Lung (tissue), 11 donors: ENCODE measurements at regions not wholly inside any gene's neighbourhood (a gene's known extent, or its start where the extent isn't known, plus 50 kb on each side); places are given as distances from the start of the nearest gene placed in this dataset.

Experiments used
- ATAC-seq: fragments of 200-7000 bp; cut with Tn5 transposase; one replicate; pipeline ENCODE4 v1.9.1; 2020; ENCODE audit warnings: moderate number of reproducible peaks; ENCODE audit not compliant: insufficient read depth, low FRiP score
- DNase-seq, 3 donors: peaks; one replicate each; pipeline ENCODE4 v3.0.0-alpha.2; 2013 to 2017
- H3K27ac ChIP-seq, 2 donors: one replicate each; pipeline ENCODE4 v1.5.1; 2013; ENCODE audit warnings: mild to moderate bottlenecking in 2 of 2, moderate library complexity in 2 of 2, control low read depth in 1 of 2, inconsistent platforms in 1 of 2, low read depth in 1 of 2, low read length in 1 of 2
- H3K27me3 ChIP-seq, 3 donors: one replicate each; pipeline ENCODE4 v1.5.1; 2013; ENCODE audit warnings: low read length in 2 of 3; ENCODE audit not compliant: control insufficient read depth in 3 of 3, insufficient read depth in 3 of 3
- H3K36me3 ChIP-seq, 4 donors: one replicate each; pipeline ENCODE4 v1.5.1; 2013; ENCODE audit warnings: low read length in 4 of 4, mild to moderate bottlenecking in 1 of 4, moderate library complexity in 1 of 4; ENCODE audit not compliant: control insufficient read depth in 4 of 4, insufficient read depth in 4 of 4
- H3K4me1 ChIP-seq, 5 donors: one replicate each; pipeline ENCODE4 v1.5.1; 2013; ENCODE audit warnings: low read length in 5 of 5, mild to moderate bottlenecking in 2 of 5, moderate library complexity in 1 of 5; ENCODE audit not compliant: control insufficient read depth in 5 of 5, insufficient read depth in 5 of 5
- H3K4me3 ChIP-seq: one replicate; pipeline ENCODE4 v1.5.1; 2013; ENCODE audit warnings: mild to moderate bottlenecking, control low read depth, moderate library complexity
- H3K9ac ChIP-seq, 2 donors: one replicate each; pipeline ENCODE4 v1.5.1; 2013; ENCODE audit warnings: low read length in 2 of 2, control low read depth in 1 of 2; ENCODE audit not compliant: insufficient read depth in 1 of 2
- H3K9me3 ChIP-seq, 4 donors: one replicate each; pipeline ENCODE4 v1.5.1; 2013; ENCODE audit warnings: low read length in 3 of 4, mild to moderate bottlenecking in 1 of 4, moderate library complexity in 1 of 4; ENCODE audit not compliant: control insufficient read depth in 4 of 4, insufficient read depth in 3 of 4
- WGBS, 2 donors: extraction: QIAGEN DNeasy Blood & Tissue Kit; methylation state at CpG; one replicate each; pipeline ENCODE4 v1.1.7; 2013; 5-methylcytosine and 5-hydroxymethylcytosine counted together
- TF ChIP-seq, protein P1 (sequence below): IDR thresholded peaks from 2 replicates; pipeline ENCODE4 v1.5.1; 2012; ENCODE audit warnings: mild to moderate bottlenecking; ENCODE audit errors: control extremely low read depth, extremely low read depth
- donor health status: control.
- donor health status: control.
- donor health status: Bipolar disorder and iron deficiency.
- donor health status: healthy.
- donor health status: DM: yes; HTN: yes; CAD: no.

DNA sequence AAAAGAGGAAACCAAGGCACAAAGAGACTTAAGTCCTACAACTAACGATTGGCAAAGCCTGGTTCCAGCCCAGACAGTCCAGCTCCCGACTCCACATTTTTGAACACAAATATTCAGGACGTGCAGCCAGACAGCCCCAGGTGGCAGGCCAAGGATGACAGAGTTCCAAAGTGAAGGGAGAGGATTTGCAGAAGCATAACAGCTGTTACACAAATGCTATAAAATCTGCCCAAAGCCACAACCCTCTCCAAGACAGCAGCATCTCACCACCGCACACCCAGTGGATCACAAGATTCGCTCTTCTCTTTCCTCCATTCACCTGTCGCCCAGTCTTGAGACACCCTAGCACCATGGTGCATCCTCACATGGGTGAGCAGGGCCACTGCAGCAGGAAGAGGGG lies 227.1 kb upstream of the ID2 start:
- TF ChIP-seq, protein P1, sequence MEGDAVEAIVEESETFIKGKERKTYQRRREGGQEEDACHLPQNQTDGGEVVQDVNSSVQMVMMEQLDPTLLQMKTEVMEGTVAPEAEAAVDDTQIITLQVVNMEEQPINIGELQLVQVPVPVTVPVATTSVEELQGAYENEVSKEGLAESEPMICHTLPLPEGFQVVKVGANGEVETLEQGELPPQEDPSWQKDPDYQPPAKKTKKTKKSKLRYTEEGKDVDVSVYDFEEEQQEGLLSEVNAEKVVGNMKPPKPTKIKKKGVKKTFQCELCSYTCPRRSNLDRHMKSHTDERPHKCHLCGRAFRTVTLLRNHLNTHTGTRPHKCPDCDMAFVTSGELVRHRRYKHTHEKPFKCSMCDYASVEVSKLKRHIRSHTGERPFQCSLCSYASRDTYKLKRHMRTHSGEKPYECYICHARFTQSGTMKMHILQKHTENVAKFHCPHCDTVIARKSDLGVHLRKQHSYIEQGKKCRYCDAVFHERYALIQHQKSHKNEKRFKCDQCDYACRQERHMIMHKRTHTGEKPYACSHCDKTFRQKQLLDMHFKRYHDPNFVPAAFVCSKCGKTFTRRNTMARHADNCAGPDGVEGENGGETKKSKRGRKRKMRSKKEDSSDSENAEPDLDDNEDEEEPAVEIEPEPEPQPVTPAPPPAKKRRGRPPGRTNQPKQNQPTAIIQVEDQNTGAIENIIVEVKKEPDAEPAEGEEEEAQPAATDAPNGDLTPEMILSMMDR: no peak
- H3K27me3 ChIP-seq: peaks cover 0 to 8% (median 4%) of the 10 kb centered on the region in 3 donors
- peaks cover 0 to 23% (median 9%) of the 10 kb centered on the region in 5 donors for H3K4me1 ChIP-seq
- no peak overlapping the region for H3K9ac ChIP-seq
- ATAC-seq (no peak), DNase-seq (peak in 1 of 3 donors; percentile 31)
- H3K4me3 ChIP-seq: no peak overlapping the region
- WGBS, 2 donors: 88 to 94% methylated on average over 6 of the region's 6 CpGs
- no peaks in the 10 kb centered on the region for H3K9me3 ChIP-seq
- H3K27ac ChIP-seq: peak overlapping the region in 1 of 2 donors; percentile 64
- no peaks in the 10 kb centered on the region for H3K36me3 ChIP-seq

DNA sequence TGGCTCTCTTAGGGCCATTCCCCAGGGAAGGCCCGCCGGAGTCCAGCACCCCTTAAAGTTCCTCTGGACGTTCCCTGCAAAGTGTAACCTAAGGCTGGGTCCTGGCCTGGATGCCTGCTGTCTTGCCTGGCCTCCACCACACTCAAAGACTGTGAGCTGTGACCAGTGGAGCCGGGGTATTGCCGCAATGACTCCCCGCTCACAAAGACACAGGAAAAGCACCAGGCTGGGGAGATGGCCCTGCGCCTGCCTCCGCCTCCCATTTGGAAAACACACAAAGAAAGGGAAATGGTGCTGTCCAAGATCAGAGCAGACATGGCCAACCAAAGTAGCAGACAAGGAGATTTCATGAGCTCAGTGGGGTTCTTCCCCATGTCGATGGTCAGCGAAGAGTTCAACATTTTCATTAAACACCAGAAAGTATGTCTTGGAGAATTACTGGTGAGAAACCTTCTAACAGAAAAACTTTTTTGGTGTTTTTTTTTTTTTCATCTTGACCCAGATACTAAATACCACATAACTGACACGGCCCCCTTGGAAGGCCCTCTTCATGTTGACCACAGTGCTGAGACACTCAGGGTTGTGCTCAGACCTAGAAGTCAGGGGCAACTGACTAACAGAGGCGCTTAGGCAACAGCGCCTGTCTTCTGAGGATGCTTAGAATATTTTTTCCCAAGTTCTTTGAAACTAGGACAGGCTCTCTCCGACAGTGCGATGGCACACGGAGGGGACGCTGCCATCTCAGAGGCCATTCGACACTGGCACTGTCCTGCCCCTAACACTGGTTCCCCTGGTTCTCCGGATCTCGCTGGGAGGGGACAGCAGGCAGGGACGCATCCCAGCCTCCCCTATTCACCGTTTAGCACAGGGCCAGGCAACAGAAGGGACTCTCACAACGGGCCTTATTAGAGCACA lies 226.4 kb upstream of the ID2 start:
- H3K27me3 ChIP-seq: peaks cover 0 to 8% (median 4%) of the 10 kb centered on the region in 3 donors
- TF ChIP-seq, protein P1: no peak
- H3K27ac ChIP-seq: peak overlapping the region in 1 of 2 donors; percentile 66
- no peaks in the 10 kb centered on the region for H3K36me3 ChIP-seq
- no peak overlapping the region for H3K4me3 ChIP-seq
- DNase-seq (no peak), ATAC-seq (no peak)
- H3K9me3 ChIP-seq: no peaks in the 10 kb centered on the region
- peaks cover 0 to 23% (median 9%) of the 10 kb centered on the region in 5 donors for H3K4me1 ChIP-seq
- WGBS, 2 donors: 74 to 78% methylated on average over 23 of the region's 23 CpGs
- no peak overlapping the region for H3K9ac ChIP-seq

DNA sequence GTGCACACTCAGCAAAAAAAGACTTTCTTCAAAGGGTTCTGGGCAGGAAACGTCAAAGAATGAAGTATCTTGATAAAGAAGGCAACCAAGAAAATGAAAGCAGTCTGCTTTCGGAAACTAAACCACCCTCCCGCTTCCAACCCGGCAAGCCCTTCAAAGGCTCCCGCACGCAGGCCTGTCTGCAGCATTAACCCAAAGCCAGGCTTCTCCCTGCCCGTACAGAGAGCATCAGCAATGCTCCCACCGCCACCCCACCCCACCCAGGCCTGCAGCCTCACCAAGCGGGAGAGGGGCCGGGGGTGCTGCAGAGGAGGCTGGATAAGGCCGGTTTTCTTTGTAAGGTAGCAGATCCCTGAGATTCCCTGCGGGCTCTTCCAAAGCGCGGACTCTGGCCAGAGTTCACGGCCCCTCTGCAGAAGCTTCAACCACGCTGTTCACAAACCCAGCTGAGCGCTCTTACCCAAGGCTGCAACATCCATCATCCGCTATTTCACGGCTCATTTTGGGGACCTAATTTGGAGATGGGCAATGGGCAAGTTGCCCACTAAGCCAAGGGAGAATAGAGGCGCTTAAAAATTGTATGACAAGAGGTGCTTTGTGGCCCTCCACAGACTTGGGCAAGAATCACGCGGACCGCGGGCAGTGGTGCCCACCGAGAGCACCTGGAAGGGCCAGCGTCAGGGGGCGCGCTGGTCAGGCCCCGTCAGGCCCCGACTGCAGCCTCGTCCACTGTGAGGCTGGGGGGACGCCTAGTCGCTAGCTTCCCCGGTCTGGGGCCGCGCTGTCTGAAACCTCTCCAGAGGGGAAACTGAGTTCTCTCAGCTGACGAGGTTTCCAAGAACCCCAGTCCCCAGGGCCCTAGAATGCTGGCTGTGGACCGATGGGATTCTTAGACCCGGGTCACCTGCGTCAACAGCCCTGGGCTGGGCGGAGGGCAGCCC lies 225.4 kb upstream of the ID2 start:
- H3K27me3 ChIP-seq: peaks cover 0 to 8% (median 4%) of the 10 kb centered on the region in 3 donors
- no peak overlapping the region for H3K9ac ChIP-seq
- no peaks in the 10 kb centered on the region for H3K36me3 ChIP-seq
- WGBS, 2 donors: 68 to 74% methylated on average over 41 of the region's 41 CpGs
- no peaks in the 10 kb centered on the region for H3K9me3 ChIP-seq
- DNase-seq: peak; percentile 45 to 81 (median 59)
- ATAC-seq: no peak
- peaks cover 0 to 23% (median 9%) of the 10 kb centered on the region in 5 donors for H3K4me1 ChIP-seq
- TF ChIP-seq, protein P1: no peak
- H3K27ac ChIP-seq: peak overlapping the region in 1 of 2 donors; percentile 66
- no peak overlapping the region for H3K4me3 ChIP-seq
